HG03025 (cell line): ENCODE measurements at regions not wholly inside any gene's neighbourhood (a gene's known extent, or its start where the extent isn't known, plus 50 kb on each side); places are given as distances from the start of the nearest gene placed in this dataset.

Experiments
- ATAC-seq: cut with Tn5 transposase; IDR thresholded peaks from one replicate; pipeline ENCODE4 v1.9.1; 2021; ENCODE audit warnings: mild to moderate bottlenecking, moderate library complexity; ENCODE audit not compliant: unreplicated experiment, low FRiP score

DNA sequence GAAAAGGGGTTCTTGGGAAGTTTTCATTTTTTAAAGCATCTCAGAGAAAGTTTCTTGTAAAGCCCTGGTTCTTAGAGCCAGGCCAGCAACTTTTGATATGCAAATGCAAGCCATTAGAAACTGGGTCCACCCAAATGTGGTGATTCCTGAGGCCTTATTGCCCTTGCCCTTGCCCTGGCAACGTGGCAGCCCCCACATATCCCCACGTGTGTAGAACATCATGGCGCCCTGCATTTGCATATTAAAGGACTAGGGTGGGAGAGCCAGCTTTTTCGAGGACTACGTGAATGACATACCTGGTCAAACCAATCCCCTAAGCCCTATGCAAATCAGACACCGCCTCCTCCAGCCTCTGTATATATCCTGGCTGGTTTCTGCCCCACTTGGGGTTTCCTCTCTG lies 314.9 kb upstream of the NECTIN3 start:
- no peak for ATAC-seq

- ATAC-seq = no peak
Observed at GRCh38 chr3:110758208-110758607, 313.4 kb upstream of the NECTIN3 start.

DNA sequence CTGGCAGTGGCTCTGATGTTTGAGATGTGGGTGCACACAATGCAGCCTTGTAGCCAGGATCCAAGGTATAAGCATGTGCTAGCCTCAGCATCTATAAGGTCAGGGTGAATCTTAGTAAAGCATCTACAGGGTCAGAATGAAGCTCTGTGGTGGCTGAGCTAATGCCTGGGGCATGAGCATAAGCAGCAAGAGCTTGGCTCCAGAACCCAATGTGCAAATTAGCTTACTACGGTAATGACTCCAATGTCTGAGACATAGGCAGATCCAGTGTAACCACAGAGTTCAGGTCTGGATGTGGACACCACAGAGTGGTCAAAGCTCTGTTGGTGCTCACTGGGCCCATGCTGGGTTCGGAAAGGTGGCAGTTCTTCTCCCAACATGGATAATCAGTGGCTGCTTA lies 304.5 kb upstream of the NECTIN3 start:
- no peak for ATAC-seq

GRCh38 chr3:110767838-110768237 lies 303.8 kb upstream of the NECTIN3 start:
- ATAC-seq = no peak

- no peak for ATAC-seq
Observed at GRCh38 chr3:110773413-110773954, 298.1 kb upstream of the NECTIN3 start.

GRCh38 chr3:110774496-110775265 lies 296.9 kb upstream of the NECTIN3 start:
- no peak for ATAC-seq

DNA sequence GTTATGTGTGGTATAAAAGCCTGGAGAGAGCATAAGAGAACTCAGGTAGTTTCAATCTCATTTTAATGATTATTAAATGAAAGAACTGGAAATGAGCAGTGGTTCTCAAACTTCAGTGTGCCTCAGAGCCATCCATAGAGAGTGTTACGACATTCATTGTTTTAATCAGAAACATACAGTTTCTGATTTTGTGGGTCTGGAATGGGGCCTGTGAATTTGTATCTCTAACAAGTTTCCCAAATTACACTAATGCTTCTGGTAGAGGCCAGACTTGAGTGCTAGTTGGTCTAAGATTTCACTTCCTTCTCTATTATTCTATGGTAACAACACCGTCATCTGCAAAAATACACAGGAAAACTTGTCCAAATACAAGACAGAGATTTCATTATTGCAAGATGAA lies 292.0 kb upstream of the NECTIN3 start:
- no peak for ATAC-seq

DNA sequence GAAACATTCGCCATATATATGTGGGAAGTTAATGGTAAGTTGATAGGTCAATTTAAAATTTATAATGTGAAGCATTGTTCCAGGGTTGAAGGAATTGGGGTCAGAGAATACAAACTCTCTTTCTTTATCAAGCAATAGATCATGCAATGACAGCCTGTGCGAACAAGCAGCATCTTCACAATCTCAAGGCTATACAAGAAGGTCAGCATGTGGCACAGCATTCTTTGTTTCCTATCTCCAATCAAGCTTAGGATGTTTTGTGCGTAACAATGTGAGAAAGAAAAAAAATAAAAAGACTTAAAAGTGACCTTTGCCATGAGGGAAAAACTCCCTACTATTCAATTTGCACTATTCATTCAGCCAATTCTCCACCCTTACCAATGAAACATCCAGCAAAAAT lies 288.1 kb upstream of the NECTIN3 start:
- ATAC-seq = no peak

DNA sequence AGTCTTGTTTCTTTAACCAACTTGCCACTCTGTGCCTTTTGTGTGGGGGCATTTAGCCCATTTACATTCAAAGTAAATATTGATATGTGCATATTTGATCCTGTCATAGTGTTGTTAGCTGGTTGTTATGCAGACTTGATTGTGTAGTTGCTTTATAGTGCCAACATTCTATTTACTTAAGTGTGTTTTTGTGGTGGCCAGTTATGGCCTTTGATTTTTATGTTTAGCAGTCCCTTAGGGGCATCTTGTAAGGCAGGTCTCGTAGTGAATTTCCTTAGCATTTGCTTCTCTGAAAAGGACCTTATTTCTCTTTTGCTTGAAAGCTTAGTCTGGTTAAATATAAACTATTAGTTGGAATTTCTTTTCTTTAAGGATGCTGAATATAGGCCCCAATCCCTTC lies 282.8 kb upstream of the NECTIN3 start:
- no peak for ATAC-seq

GRCh38 chr3:110789315-110789714 lies 282.3 kb upstream of the NECTIN3 start:
- ATAC-seq = no peak

- ATAC-seq = no peak
Observed at GRCh38 chr3:110790631-110791030, 281.0 kb upstream of the NECTIN3 start.

DNA sequence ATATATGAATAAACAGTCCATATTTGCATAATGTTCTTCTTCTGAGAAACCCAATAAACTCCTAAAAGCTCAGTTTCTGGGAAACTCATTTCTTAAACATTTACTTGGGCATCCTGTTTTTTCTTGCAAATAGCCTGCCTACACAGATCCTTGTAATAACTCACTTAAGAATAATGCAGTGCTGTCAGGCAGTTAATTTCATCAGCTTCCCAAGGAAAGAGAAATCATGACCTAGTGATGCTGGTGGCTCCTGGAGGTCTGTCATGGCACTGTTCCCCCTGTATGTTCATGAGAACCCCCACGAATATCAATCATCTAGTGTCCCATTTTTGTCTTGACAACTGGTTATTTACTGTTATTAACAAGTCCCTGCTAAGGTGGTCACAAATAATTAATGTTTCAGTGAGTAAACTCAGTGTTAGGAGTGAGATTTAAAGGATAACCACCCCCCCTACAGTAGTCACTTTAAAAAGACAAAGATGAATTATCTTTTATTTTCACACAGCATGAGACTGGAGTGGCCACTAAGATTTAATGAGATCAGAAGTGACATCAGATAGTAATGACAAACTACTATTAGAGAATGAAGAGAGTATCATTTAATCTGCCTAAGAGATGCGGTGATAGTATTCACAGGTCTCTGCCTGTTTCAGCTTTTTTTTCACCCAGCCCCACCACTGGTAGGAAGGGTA lies 279.5 kb upstream of the NECTIN3 start:
- no peak for ATAC-seq

DNA sequence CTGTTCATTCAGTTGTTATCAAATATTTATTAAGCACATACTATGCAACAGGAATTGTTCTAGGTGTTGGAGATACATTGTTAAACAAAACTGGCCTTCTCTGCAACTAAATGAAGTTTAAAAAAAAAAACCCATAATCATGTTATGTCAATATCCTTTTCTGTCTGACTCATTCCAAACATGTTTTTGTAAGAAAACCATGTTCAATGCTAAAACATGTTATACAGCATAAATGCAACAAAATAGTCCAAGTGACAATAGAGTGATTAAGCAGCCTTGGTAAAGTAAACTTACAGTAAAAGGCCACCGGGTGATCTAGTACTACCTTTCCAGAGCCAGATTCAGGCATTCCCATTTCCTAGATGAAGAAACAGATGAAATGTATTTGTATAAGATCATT lies 278.0 kb upstream of the NECTIN3 start:
- no peak for ATAC-seq

DNA sequence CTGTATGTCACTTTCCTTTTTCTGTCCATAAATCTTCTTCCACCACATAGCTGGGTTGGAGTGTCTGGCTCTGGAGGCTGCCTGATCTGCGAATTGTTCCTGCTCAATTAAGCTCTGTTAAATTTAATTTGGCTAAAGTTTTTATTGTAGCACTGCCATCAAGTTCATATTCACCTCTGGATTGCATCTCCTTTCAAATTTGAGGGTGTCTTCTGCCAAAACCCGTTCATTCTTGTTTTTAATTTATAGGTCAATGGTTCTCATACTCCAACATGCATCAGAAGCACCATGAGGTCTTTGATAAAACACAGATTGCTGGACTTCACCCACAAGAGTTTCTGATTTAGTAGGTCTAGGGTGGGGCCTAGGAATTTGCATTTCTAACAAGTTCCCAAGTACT lies 276.5 kb upstream of the NECTIN3 start:
- no peak for ATAC-seq

- ATAC-seq = no peak
Observed at GRCh38 chr3:110799271-110799670, 272.3 kb upstream of the NECTIN3 start.

- ATAC-seq = no peak
Observed at GRCh38 chr3:110804856-110805255, 266.8 kb upstream of the NECTIN3 start.

DNA sequence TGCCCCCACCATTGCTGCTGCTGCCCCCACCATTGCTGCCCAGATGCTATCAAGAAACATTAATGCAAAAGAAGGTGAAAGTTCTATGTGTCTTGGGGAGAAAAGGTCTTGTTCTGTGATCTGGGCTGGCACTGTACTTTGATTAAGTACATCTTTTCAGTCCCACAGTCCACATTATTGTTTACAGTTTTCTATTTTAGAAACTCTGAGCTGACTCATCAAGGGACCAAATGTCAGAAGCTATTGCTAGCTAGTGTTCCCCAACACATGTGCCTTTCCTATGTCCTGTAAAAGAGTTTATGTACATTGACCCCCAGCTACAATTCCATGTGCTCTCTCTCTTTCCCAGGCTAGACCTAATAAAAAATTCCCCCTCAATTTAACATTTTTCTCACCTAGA lies 264.7 kb upstream of the NECTIN3 start:
- no peak for ATAC-seq

- ATAC-seq = no peak
Observed at GRCh38 chr3:110808630-110809029, 263.0 kb upstream of the NECTIN3 start.

DNA sequence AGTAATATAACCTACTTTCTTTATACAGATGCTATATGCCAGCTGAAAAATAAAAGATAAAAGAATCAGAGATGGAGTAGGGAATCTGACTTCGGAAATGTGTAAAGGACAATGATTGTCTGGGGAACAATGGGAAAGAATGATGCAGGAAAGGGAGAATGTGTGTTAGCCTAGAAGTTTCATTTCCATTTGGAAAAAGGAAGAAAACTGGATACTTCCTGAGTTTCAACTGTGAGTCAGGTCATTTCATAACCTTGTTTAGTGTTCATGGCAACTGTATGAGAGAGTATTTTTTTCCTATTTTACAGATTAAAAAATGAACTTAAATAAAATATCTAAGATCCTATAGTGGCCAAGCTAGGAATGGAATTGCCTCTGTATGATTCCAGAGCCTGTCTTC lies 261.3 kb upstream of the NECTIN3 start:
- no peak for ATAC-seq

GRCh38 chr3:110811050-110811449 lies 260.6 kb upstream of the NECTIN3 start:
- no peak for ATAC-seq

DNA sequence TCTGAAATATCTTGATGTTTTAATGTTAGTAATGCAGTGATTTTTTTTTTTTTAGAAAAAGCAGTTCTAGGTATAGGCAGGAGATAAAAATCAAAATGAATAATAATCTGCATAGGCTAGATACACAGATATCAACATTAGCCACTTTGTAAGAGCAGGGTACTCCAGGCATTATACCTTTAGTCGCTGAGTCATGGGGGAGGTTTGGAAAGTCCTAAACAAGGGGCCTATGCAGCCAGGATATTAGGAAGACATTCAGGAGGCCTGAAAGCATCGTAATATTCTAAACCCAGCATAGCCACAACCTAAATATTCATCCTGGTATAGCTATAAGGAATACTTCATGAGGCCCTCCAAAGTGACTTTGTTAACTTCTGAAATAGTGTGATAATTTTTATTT lies 258.1 kb upstream of the NECTIN3 start:
- no peak for ATAC-seq
